ENCODE measurements at regions not wholly inside any gene's neighbourhood (a gene's known extent, or its start where the extent isn't known, plus 50 kb on each side); places are given as distances from the start of the nearest gene placed in this dataset.
"Not testable (repeated sequence)": the region's sequence is repeated elsewhere in the genome, so short reads cannot be mapped to it uniquely, and the experiment has no call there.

- DNase-seq = not testable (repeated sequence)
Observed at GRCh38 chr10:9183197-9183880, 1128.9 kb downstream of the GATA3 start.

- DNase-seq = no peak
Observed at GRCh38 chr10:9188022-9188810, 1133.7 kb downstream of the GATA3 start.

- DNase-seq = no peak
Observed at GRCh38 chr10:9189448-9189847, 1135.0 kb downstream of the GATA3 start.

GRCh38 chr10:9193120-9193519 is 1138.6 kb downstream of the GATA3 start:
- DNase-seq = no peak

GRCh38 chr10:9195385-9195784 is 1140.9 kb downstream of the GATA3 start:
- DNase-seq = no peak

- DNase-seq = no peak
Observed at GRCh38 chr10:9198611-9199010, 1144.1 kb downstream of the GATA3 start.

GRCh38 chr10:9205558-9205957 is 1151.1 kb downstream of the GATA3 start:
- DNase-seq = no peak

GRCh38 chr10:9209105-9209798 is 1154.8 kb downstream of the GATA3 start:
- peak; percentile 17 for DNase-seq

GRCh38 chr10:9211228-9211627 is 1156.7 kb downstream of the GATA3 start:
- DNase-seq = no peak

- no peak for DNase-seq
Observed at GRCh38 chr10:9214618-9215017, 1160.1 kb downstream of the GATA3 start.

- no peak for DNase-seq
Observed at GRCh38 chr10:9215121-9215520, 1160.6 kb downstream of the GATA3 start.

- no peak for DNase-seq
Observed at GRCh38 chr10:9219860-9220259, 1165.4 kb downstream of the GATA3 start.

- DNase-seq = no peak
Observed at GRCh38 chr10:9222917-9223316, 1168.4 kb downstream of the GATA3 start.

GRCh38 chr10:9227679-9228365 is 1173.3 kb downstream of the GATA3 start:
- DNase-seq = no peak

GRCh38 chr10:9228771-9229170 is 1174.3 kb downstream of the GATA3 start:
- DNase-seq = no peak

- no peak for DNase-seq
Observed at GRCh38 chr10:9229702-9230244, 1175.3 kb downstream of the GATA3 start.

- DNase-seq = no peak
Observed at GRCh38 chr10:9230625-9231024, 1176.1 kb downstream of the GATA3 start.

- no peak for DNase-seq
Observed at GRCh38 chr10:9234191-9234590, 1179.7 kb downstream of the GATA3 start.

- DNase-seq = no peak
Observed at GRCh38 chr10:9238041-9238440, 1183.6 kb downstream of the GATA3 start.

GRCh38 chr10:9239298-9239697 is 1184.8 kb downstream of the GATA3 start:
- no peak for DNase-seq

- no peak for DNase-seq
Observed at GRCh38 chr10:9243941-9244411, 1189.5 kb downstream of the GATA3 start.

- DNase-seq = no peak
Observed at GRCh38 chr10:9244864-9245263, 1190.4 kb downstream of the GATA3 start.

- no peak for DNase-seq
Observed at GRCh38 chr10:9253121-9253520, 1198.6 kb downstream of the GATA3 start.
